GM23338 (cell line): ENCODE measurements at regions not wholly inside any gene's neighbourhood (a gene's known extent, or its start where the extent isn't known, plus 50 kb on each side); places are given as distances from the start of the nearest gene placed in this dataset.

Experiments
- ATAC-seq: fragments of 200-7000 bp; cut with Tn5 transposase; 3 replicates; pipeline ENCODE4 v1.9.1; 2020
- DNase-seq: peaks from one replicate; pipeline ENCODE4 v3.0.0-alpha.2; 2015; ENCODE audit warnings: low spot score
- H2AFZ ChIP-seq: fragments of 200-600 bp; sonication (generic); 2 replicates; pipeline ENCODE4 v1.8.0; 2016; ENCODE audit warnings: antibody characterized with exemption, mild to moderate bottlenecking, moderate library complexity
- H3F3A ChIP-seq: fragments of 200-600 bp; sonication (generic); replicated peaks from 2 replicates; pipeline ENCODE4 v1.8.0; 2017; ENCODE audit warnings: antibody characterized with exemption, mixed run types, low read depth
- H3K27ac ChIP-seq: fragments of 200-600 bp; sonication (generic); 2 replicates; pipeline ENCODE4 v1.6.1; 2016; ENCODE audit warnings: low read depth
- H3K27me3 ChIP-seq: fragments of 200-600 bp; sonication (generic); 2 replicates; pipeline ENCODE4 v1.8.0; 2016; ENCODE audit warnings: mild to moderate bottlenecking, mixed run types, moderate library complexity; ENCODE audit not compliant: insufficient read depth
- H3K36me3 ChIP-seq: fragments of 200-600 bp; sonication (generic); 2 replicates; pipeline ENCODE4 v1.8.0; 2016; ENCODE audit warnings: mild to moderate bottlenecking; ENCODE audit not compliant: insufficient read depth
- H3K4me1 ChIP-seq: fragments of 200-600 bp; sonication (generic); 2 replicates; pipeline ENCODE4 v1.8.0; 2016; ENCODE audit warnings: mild to moderate bottlenecking, moderate library complexity; ENCODE audit not compliant: insufficient read depth
- H3K4me2 ChIP-seq: fragments of 200-600 bp; sonication (generic); 2 replicates; pipeline ENCODE4 v1.7.1; 2017; ENCODE audit warnings: mixed run types
- H3K4me3 ChIP-seq: fragments of 200-600 bp; sonication (generic); 2 replicates; pipeline ENCODE4 v1.6.1; 2016; ENCODE audit warnings: mixed run types
- H3K79me2 ChIP-seq: fragments of 200-600 bp; sonication (generic); replicated peaks from 2 replicates; pipeline ENCODE4 v1.8.0; 2017; ENCODE audit warnings: mild to moderate bottlenecking; ENCODE audit not compliant: insufficient read depth
- H3K9me2 ChIP-seq: fragments of 200-600 bp; sonication (generic); 2 replicates; pipeline ENCODE4 v1.8.0; 2017; ENCODE audit not compliant: insufficient read depth
- H4K20me1 ChIP-seq: fragments of 200-600 bp; sonication (generic); replicated peaks from 2 replicates; pipeline ENCODE4 v1.8.0; 2017; ENCODE audit warnings: mild to moderate bottlenecking; ENCODE audit not compliant: insufficient read depth
- H3K27ac Mint-ChIP-seq: 2 replicates; pipeline ENCODE4 v1.8.0; 2020; ENCODE audit warnings: inconsistent platforms, mild to moderate bottlenecking, moderate library complexity, mixed read lengths
- H3K27me3 Mint-ChIP-seq: 3 replicates; pipeline ENCODE4 v1.8.0; 2022; ENCODE audit warnings: low read depth, mild to moderate bottlenecking, moderate library complexity, mixed read lengths, inconsistent platforms; ENCODE audit not compliant: insufficient read depth, poor library complexity
- H3K36me3 Mint-ChIP-seq: 3 replicates; pipeline ENCODE4 v1.8.0; 2021; ENCODE audit warnings: low read depth, mild to moderate bottlenecking, inconsistent platforms, moderate library complexity, mixed read lengths
- H3K4me1 Mint-ChIP-seq: 3 replicates; pipeline ENCODE4 v1.8.0; 2020; ENCODE audit warnings: mild to moderate bottlenecking, inconsistent platforms, mixed read lengths
- H3K4me3 Mint-ChIP-seq: 3 replicates; pipeline ENCODE4 v1.8.0; 2021; ENCODE audit warnings: moderate library complexity, mild to moderate bottlenecking, inconsistent platforms, mixed read lengths
- H3K9me3 Mint-ChIP-seq: 3 replicates; pipeline ENCODE4 v1.8.0; 2020; ENCODE audit warnings: moderate library complexity, mild to moderate bottlenecking, inconsistent platforms, mixed read lengths
- ETS1 ChIP-seq: IDR thresholded peaks from 2 replicates; pipeline ENCODE4 v1.6.1; 2016; ENCODE audit warnings: antibody characterized with exemption
- EZH2 ChIP-seq: fragments of 200-600 bp; sonication (generic); IDR thresholded peaks from one replicate; pipeline ENCODE4 v1.8.0; 2017; ENCODE audit warnings: antibody characterized with exemption, mild to moderate bottlenecking, low read depth; ENCODE audit not compliant: unreplicated experiment
- EZH2phosphoT487 ChIP-seq: fragments of 200-600 bp; sonication (generic); IDR thresholded peaks from one replicate; pipeline ENCODE4 v1.8.1; 2018; ENCODE audit warnings: antibody characterized with exemption; ENCODE audit not compliant: unreplicated experiment
- NANOG ChIP-seq: IDR thresholded peaks from 2 replicates; pipeline ENCODE4 v1.6.1; 2016; ENCODE audit warnings: antibody characterized with exemption, borderline replicate concordance
- ZNF114 ChIP-seq: fragments of 250-450 bp; sonication (Bioruptor Pico); IDR thresholded peaks from 2 replicates; pipeline ENCODE4 v1.5.0; 2020; ENCODE audit warnings: mild to moderate bottlenecking, moderate library complexity
- ZNF331 ChIP-seq: fragments of 250-450 bp; sonication (Bioruptor Pico); IDR thresholded peaks from 2 replicates; pipeline ENCODE4 v1.5.0; 2020; ENCODE audit warnings: low read depth, mild to moderate bottlenecking, moderate library complexity

GRCh38 chr2:181395851-181396250 lies 61.3 kb upstream of the ITGA4 start:
- Mint-ChIP-seq H3K27me3 (no peaks in the 10 kb centered on the region), H3K4me1 (peaks cover 4% of the 10 kb centered on the region; the same call in 2 of the 3 replicates), H3K36me3 (no peaks in the 10 kb centered on the region), H3K9me3 (no peaks in the 10 kb centered on the region), H3K4me3 (no peak overlapping the region), H3K27ac (no peak overlapping the region)
- H2AFZ ChIP-seq: no peak overlapping the region
- H3K9me2 ChIP-seq: peaks cover 2% of the 10 kb centered on the region; the same call in 1 of the 2 replicates
- H3K4me3 ChIP-seq: no peak overlapping the region
- no peaks in the 10 kb centered on the region for H3K4me1 ChIP-seq
- no peaks in the 10 kb centered on the region for H3K27me3 ChIP-seq
- H4K20me1 ChIP-seq: no peaks in the 10 kb centered on the region
- no peak for ATAC-seq
- no peaks in the 10 kb centered on the region for H3F3A ChIP-seq
- no peak overlapping the region for H3K27ac ChIP-seq
- H3K79me2 ChIP-seq: no peaks in the 10 kb centered on the region
- H3K36me3 ChIP-seq: no peaks in the 10 kb centered on the region
- H3K4me2 ChIP-seq: no peak overlapping the region
- TF ChIP-seq ZNF114 (CRISPR knock-in tag) (no peak), ZNF331 (CRISPR knock-in tag) (no peak), EZH2 (no peak)
- no peak for DNase-seq

- no peak for DNase-seq
Observed at GRCh38 chr2:181396256-181397123, 60.7 kb upstream of the ITGA4 start.

GRCh38 chr2:181397331-181397730 lies 59.9 kb upstream of the ITGA4 start:
- Histone ChIP-seq H3F3A (no peaks in the 10 kb centered on the region), H3K4me3 (no peak overlapping the region)
- H3K4me1 Mint-ChIP-seq: peaks cover 4% of the 10 kb centered on the region; the same call in 2 of the 3 replicates

More at GRCh38 chr2:181396256-181397123, 60.7 kb upstream of the ITGA4 start:
- no peaks in the 10 kb centered on the region for H3K4me1 ChIP-seq
- Mint-ChIP-seq H3K36me3 (no peaks in the 10 kb centered on the region), H3K27ac (no peak overlapping the region), H3K4me1 (peaks cover 4% of the 10 kb centered on the region; the same call in 2 of the 3 replicates), H3K27me3 (no peaks in the 10 kb centered on the region), H3K4me3 (no peak overlapping the region), H3K9me3 (no peaks in the 10 kb centered on the region)
- TF ChIP-seq ZNF331 (CRISPR knock-in tag) (no peak), NANOG (no peak), EZH2 (no peak)
- no peaks in the 10 kb centered on the region for H3K79me2 ChIP-seq
- H4K20me1 ChIP-seq: no peaks in the 10 kb centered on the region
- H3K27ac ChIP-seq: no peak overlapping the region
- no peak overlapping the region for H3K4me2 ChIP-seq
- no peaks in the 10 kb centered on the region for H3K36me3 ChIP-seq
- no peaks in the 10 kb centered on the region for H3F3A ChIP-seq
- ATAC-seq: no peak
- H3K27me3 ChIP-seq: no peaks in the 10 kb centered on the region
- H3K9me2 ChIP-seq: peaks cover 2% of the 10 kb centered on the region; the same call in 1 of the 2 replicates
- H3K4me3 ChIP-seq: no peak overlapping the region
- H2AFZ ChIP-seq: no peak overlapping the region

More at GRCh38 chr2:181397331-181397730, 59.9 kb upstream of the ITGA4 start:
- Histone ChIP-seq H3K9me2 (peaks cover 2% of the 10 kb centered on the region; the same call in 1 of the 2 replicates), H3K4me2 (no peak overlapping the region), H3K79me2 (no peaks in the 10 kb centered on the region), H3K27me3 (no peaks in the 10 kb centered on the region), H3K27ac (no peak overlapping the region), H3K4me1 (no peaks in the 10 kb centered on the region), H4K20me1 (no peaks in the 10 kb centered on the region), H2AFZ (no peak overlapping the region), H3K36me3 (no peaks in the 10 kb centered on the region)
- TF ChIP-seq EZH2: no peak
- TF ChIP-seq ZNF331 (CRISPR knock-in tag): no peak
- no peak for TF ChIP-seq ETS1
- TF ChIP-seq EZH2phosphoT487: no peak
- H3K36me3 Mint-ChIP-seq: no peaks in the 10 kb centered on the region
- DNase-seq (no peak), ATAC-seq (no peak)
- H3K27ac Mint-ChIP-seq: no peak overlapping the region
- H3K9me3 Mint-ChIP-seq: no peaks in the 10 kb centered on the region
- no peaks in the 10 kb centered on the region for H3K27me3 Mint-ChIP-seq
- H3K4me3 Mint-ChIP-seq: no peak overlapping the region
